Karpas-422 (cell line): ENCODE measurements at regions not wholly inside any gene's neighbourhood (a gene's known extent, or its start where the extent isn't known, plus 50 kb on each side); places are given as distances from the start of the nearest gene placed in this dataset.

Experiments
- DNase-seq: peaks from one replicate; pipeline ENCODE4 v3.0.0-alpha.2; 2015
- H2AFZ ChIP-seq: fragments of 200-600 bp; sonication (generic); 2 replicates; pipeline ENCODE4 v1.6.1; 2014; ENCODE audit warnings: antibody characterized with exemption, low read length, mixed read lengths
- H3K27ac ChIP-seq: fragments of 200-600 bp; sonication (generic); 2 replicates; pipeline ENCODE4 v1.5.1; 2014; ENCODE audit warnings: mild to moderate bottlenecking, low read length, moderate library complexity
- H3K27me3 ChIP-seq: fragments of 200-600 bp; sonication (generic); 2 replicates; pipeline ENCODE4 v1.6.1; 2014; ENCODE audit warnings: low read length, mixed read lengths
- H3K36me3 ChIP-seq: fragments of 200-600 bp; sonication (generic); 2 replicates; pipeline ENCODE4 v1.6.1; 2014; ENCODE audit warnings: low read length, mixed read lengths; ENCODE audit not compliant: insufficient read depth
- H3K4me1 ChIP-seq: fragments of 200-600 bp; sonication (generic); 2 replicates; pipeline ENCODE4 v1.6.1; 2014; ENCODE audit warnings: mild to moderate bottlenecking, low read length, mixed read lengths
- H3K4me2 ChIP-seq: fragments of 200-600 bp; sonication (generic); 2 replicates; pipeline ENCODE4 v1.6.1; 2014; ENCODE audit warnings: low read length, low read depth, mild to moderate bottlenecking; ENCODE audit not compliant: poor library complexity, severe bottlenecking
- H3K4me3 ChIP-seq: fragments of 200-600 bp; sonication (generic); 2 replicates; pipeline ENCODE4 v1.5.1; 2014; ENCODE audit warnings: mild to moderate bottlenecking, antibody characterized with exemption, low read length, mixed read lengths
- H3K79me2 ChIP-seq: fragments of 200-600 bp; sonication (generic); 2 replicates; pipeline ENCODE4 v1.6.1; 2014; ENCODE audit warnings: mild to moderate bottlenecking, low read length, mixed read lengths
- H3K9ac ChIP-seq: fragments of 200-600 bp; sonication (generic); 2 replicates; pipeline ENCODE4 v1.6.0; 2014; ENCODE audit warnings: low read length
- H3K9me2 ChIP-seq: fragments of 200-600 bp; sonication (generic), shearing (Covaris generic); replicated peaks from 2 replicates; pipeline ENCODE4 v1.6.0; 2014; ENCODE audit warnings: mild to moderate bottlenecking, low read length, moderate library complexity; ENCODE audit not compliant: insufficient read depth
- H3K9me3 ChIP-seq: fragments of 300-700, 200-600 bp; sonication (generic); 2 replicates; pipeline ENCODE4 v1.6.1; 2014; ENCODE audit warnings: low read length, mixed read lengths
- H4K20me1 ChIP-seq: fragments of 200-600 bp; sonication (generic); 2 replicates; pipeline ENCODE4 v1.6.1; 2014; ENCODE audit warnings: mild to moderate bottlenecking, antibody characterized with exemption, low read length, low read depth; ENCODE audit not compliant: insufficient read depth

- Histone ChIP-seq H2AFZ (peak overlapping the region; percentile 99), H3K27ac (no peak overlapping the region; the same call in 1 of the 2 replicates), H3K79me2 (no peaks in the 10 kb centered on the region), H3K9ac (peak overlapping the region; percentile 50), H3K4me3 (peak overlapping the region; percentile 51), H3K27me3 (no peaks in the 10 kb centered on the region), H3K4me2 (peak overlapping the region; percentile 68), H4K20me1 (no peaks in the 10 kb centered on the region), H3K9me2 (no peaks in the 10 kb centered on the region), H3K9me3 (no peaks in the 10 kb centered on the region), H3K4me1 (peaks cover 17% of the 10 kb centered on the region), H3K36me3 (no peaks in the 10 kb centered on the region)
- DNase-seq = peak; percentile 61
Observed at GRCh38 chr4:36917413-36917812, 327.1 kb upstream of the NWD2 start.

- H3K9me2 ChIP-seq = no peaks in the 10 kb centered on the region
- no peaks in the 10 kb centered on the region for H3K27me3 ChIP-seq
- H2AFZ ChIP-seq = no peak overlapping the region
- H3K9me3 ChIP-seq = no peaks in the 10 kb centered on the region
- DNase-seq = no peak
- H4K20me1 ChIP-seq = no peaks in the 10 kb centered on the region
- no peaks in the 10 kb centered on the region for H3K79me2 ChIP-seq
- no peak overlapping the region for H3K4me2 ChIP-seq
- H3K36me3 ChIP-seq = no peaks in the 10 kb centered on the region
- H3K27ac ChIP-seq = no peak overlapping the region
- H3K9ac ChIP-seq = no peak overlapping the region
- no peak overlapping the region for H3K4me3 ChIP-seq
- peaks cover 17% of the 10 kb centered on the region for H3K4me1 ChIP-seq
Observed at GRCh38 chr4:36919721-36920120, 324.8 kb upstream of the NWD2 start.

DNA sequence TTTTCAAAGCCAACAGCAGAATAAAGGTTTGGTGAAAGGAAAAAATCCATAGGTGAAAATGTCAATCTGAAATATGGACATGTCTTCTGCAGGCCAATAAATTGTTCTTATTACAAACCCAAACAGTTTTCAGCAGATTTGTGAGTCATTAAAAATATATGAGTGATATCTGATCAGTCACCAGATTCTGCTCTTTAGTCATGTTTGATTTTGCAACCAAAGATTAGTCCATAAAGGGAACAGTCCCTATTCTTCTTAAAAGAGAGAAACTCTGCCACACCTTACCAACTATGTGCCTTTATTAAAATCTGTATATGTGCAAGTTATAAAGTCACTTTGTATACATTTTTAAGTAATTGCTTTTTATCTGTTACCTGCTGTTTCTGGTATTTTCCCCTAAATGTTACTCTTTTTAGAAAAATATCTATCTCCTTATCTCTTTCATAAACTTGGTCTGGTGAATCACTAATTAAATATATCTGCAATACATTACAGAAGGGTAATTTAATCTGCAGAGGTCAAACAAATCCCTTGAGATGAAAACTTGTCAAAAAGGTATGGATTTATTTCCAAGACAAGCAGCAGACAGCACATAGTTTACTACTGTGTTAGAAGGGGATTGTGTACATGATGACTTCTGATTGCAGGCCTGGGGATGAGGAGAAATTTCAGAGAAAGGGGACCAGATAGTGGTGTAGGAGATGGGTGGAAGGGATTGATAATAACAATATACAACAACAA, 322.9 kb upstream of the NWD2 start:
- Histone ChIP-seq H4K20me1 (no peaks in the 10 kb centered on the region), H3K4me1 (peaks cover 15% of the 10 kb centered on the region), H2AFZ (no peak overlapping the region), H3K79me2 (no peaks in the 10 kb centered on the region), H3K4me2 (no peak overlapping the region), H3K36me3 (no peaks in the 10 kb centered on the region), H3K4me3 (no peak overlapping the region), H3K9me3 (no peaks in the 10 kb centered on the region), H3K27ac (no peak overlapping the region), H3K27me3 (no peaks in the 10 kb centered on the region), H3K9ac (no peak overlapping the region), H3K9me2 (no peaks in the 10 kb centered on the region)
- DNase-seq = no peak

DNA sequence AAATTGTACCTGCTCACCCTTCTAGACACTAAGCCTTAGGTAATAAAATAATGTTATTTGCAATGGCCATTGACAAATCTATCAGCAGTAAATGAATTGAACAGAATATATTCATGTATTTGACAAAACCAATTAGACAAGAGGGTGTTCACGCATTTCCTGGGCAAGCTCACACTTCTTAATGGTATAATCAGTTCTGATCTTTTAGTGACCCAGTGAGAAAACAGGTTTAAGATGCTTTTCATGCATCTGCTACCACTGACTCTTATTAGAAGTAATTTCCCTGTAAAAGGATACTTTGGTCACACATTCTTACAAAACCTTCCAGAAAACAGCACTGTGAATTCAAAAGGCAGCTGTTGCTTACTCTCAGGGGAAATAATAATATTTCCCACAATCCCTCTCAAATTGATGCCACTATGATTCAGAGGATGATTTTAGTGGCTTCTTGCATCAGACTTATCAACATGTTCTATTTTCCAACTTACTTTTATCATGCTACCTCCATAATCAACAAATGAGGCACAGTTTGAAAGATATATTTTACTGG, 313.9 kb upstream of the NWD2 start:
- H3K27me3 ChIP-seq = no peaks in the 10 kb centered on the region
- no peak overlapping the region for H2AFZ ChIP-seq
- no peak overlapping the region for H3K4me2 ChIP-seq
- H3K4me3 ChIP-seq = no peak overlapping the region
- no peaks in the 10 kb centered on the region for H3K9me3 ChIP-seq
- no peaks in the 10 kb centered on the region for H3K79me2 ChIP-seq
- no peak overlapping the region for H3K9ac ChIP-seq
- no peaks in the 10 kb centered on the region for H4K20me1 ChIP-seq
- no peak overlapping the region for H3K27ac ChIP-seq
- no peaks in the 10 kb centered on the region for H3K4me1 ChIP-seq
- H3K36me3 ChIP-seq = no peaks in the 10 kb centered on the region
- DNase-seq = no peak
- H3K9me2 ChIP-seq = no peaks in the 10 kb centered on the region

DNA sequence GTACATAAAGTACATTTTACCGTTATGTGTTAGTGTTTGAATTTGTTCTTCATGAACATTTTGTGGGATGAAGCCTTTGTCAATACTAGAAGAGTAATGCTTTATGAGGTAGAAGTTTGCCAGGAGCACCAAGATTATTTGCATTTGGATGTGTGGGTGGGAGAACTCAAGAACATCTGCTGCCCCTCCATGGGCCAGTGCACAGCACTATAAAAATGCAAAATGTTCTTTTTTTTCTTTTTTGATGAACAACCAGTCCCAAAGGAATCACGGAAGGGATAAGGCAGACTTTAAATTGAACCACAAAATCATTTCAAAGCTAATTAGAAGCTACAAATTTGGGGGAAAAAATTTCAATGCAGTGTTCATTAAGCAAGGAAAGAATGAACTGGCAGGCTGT, 300.3 kb upstream of the NWD2 start:
- Histone ChIP-seq H3K4me1 (peaks cover 39% of the 10 kb centered on the region), H3K36me3 (no peaks in the 10 kb centered on the region), H3K4me3 (peak overlapping the region; percentile 52), H3K79me2 (no peaks in the 10 kb centered on the region), H3K4me2 (peak overlapping the region; percentile 70), H3K27ac (peak overlapping the region; percentile 82), H3K9ac (no peak overlapping the region; the same call in 1 of the 2 replicates), H4K20me1 (no peaks in the 10 kb centered on the region), H2AFZ (peak overlapping the region; percentile 44; the same call in 1 of the 2 replicates), H3K9me2 (no peaks in the 10 kb centered on the region), H3K27me3 (no peaks in the 10 kb centered on the region), H3K9me3 (no peaks in the 10 kb centered on the region)
- DNase-seq = peak; percentile 91

- Histone ChIP-seq H3K27ac (no peak overlapping the region), H3K4me3 (no peak overlapping the region), H3K9me2 (no peaks in the 10 kb centered on the region), H3K9me3 (no peaks in the 10 kb centered on the region), H3K27me3 (no peaks in the 10 kb centered on the region), H3K79me2 (no peaks in the 10 kb centered on the region), H2AFZ (no peak overlapping the region), H3K4me1 (no peaks in the 10 kb centered on the region), H3K4me2 (no peak overlapping the region), H4K20me1 (no peaks in the 10 kb centered on the region), H3K36me3 (no peaks in the 10 kb centered on the region), H3K9ac (no peak overlapping the region)
- DNase-seq = no peak
Observed at GRCh38 chr4:36961420-36961819, 283.1 kb upstream of the NWD2 start.

DNA sequence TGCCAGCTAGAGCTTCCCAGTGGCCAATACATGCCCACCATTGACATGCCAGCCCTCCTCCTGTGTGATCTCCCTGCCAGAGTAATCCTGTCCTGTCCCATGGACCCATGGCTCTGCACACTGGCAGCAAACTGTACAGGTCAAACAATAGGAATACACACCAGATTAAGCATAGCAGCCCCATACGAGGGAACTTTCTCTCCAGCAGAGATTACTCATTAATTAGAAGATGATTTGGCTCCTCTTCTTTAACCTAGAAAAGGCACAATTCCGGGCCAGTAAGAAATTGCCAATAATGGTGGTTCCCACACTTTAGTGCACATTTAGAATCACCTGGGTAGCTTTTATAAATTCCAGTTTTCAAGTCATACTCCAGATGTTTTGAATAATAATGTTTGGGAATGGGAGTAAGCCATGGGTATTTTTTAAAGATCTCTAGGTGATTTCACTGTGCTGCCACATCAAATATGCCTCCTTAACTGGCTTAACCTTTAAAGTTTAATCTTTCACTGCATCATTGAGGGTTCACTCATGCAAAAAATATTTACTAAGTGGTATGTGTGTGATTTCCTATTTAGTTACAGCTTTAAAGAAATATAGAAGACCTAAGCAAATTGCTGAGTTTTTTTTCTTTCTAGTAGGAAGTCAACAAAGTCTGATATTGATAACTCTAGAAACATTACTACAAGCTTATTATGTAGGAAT, 277.6 kb upstream of the NWD2 start:
- H3K9me2 ChIP-seq = no peaks in the 10 kb centered on the region; the same call in 1 of the 2 replicates
- no peaks in the 10 kb centered on the region for H4K20me1 ChIP-seq
- no peak overlapping the region for H3K4me2 ChIP-seq
- H3K4me1 ChIP-seq = no peaks in the 10 kb centered on the region
- no peak for DNase-seq
- H3K27ac ChIP-seq = no peak overlapping the region
- H3K4me3 ChIP-seq = no peak overlapping the region
- no peaks in the 10 kb centered on the region for H3K36me3 ChIP-seq
- no peaks in the 10 kb centered on the region for H3K9me3 ChIP-seq
- no peak overlapping the region for H2AFZ ChIP-seq
- no peaks in the 10 kb centered on the region for H3K27me3 ChIP-seq
- H3K79me2 ChIP-seq = no peaks in the 10 kb centered on the region
- H3K9ac ChIP-seq = no peak overlapping the region

DNA sequence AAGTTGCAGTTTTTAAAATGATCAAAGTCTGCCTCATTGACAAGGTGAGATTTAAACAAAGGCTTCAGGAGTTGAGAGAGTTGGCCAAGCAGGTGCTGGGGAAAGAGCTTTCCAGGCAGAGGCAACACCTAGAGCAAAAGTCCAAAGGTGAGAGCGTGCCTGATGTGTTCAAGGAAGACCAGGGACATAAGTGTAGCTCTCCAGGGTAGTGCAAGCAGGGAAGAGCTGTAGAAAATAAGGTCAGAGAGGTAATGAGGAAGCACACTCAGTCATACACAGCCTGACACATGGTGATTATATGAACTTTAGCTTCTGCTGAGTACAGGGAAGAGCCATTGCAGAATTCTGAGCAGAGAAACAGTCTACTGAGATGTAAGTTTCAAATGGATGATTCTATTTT, 265.0 kb upstream of the NWD2 start:
- H3K36me3 ChIP-seq = no peaks in the 10 kb centered on the region

More for the DNA sequence above, 265.0 kb upstream of the NWD2 start:
- Histone ChIP-seq H3K9me3 (no peaks in the 10 kb centered on the region), H3K79me2 (no peaks in the 10 kb centered on the region), H4K20me1 (no peaks in the 10 kb centered on the region), H3K9ac (no peak overlapping the region), H2AFZ (no peak overlapping the region), H3K27ac (no peak overlapping the region), H3K9me2 (no peaks in the 10 kb centered on the region), H3K4me2 (no peak overlapping the region), H3K27me3 (no peaks in the 10 kb centered on the region), H3K4me1 (no peaks in the 10 kb centered on the region), H3K4me3 (no peak overlapping the region)
- no peak for DNase-seq
